SK-N-SH (cell line): ENCODE measurements at regions not wholly inside any gene's neighbourhood (a gene's known extent, or its start where the extent isn't known, plus 50 kb on each side); places are given as distances from the start of the nearest gene placed in this dataset.

ENCODE experiments used
- CTCF ChIA-PET: fragments of 300-600, 350-600 bp; formaldehyde crosslinking; extraction: SDS; loops from one replicate; lab custom pipeline; 2021; lab: Yijun Ruan, JAX
- POLR2A ChIA-PET: fragments of 350-600 bp; sonication (Branson Sonifier 250); formaldehyde crosslinking; extraction: SDS; loops from one replicate; lab custom pipeline; 2020; ENCODE audit warnings: antibody characterized with exemption, inconsistent platforms; lab: Yijun Ruan, JAX
- DNase-seq: peaks from one replicate; pipeline ENCODE4 v3.0.0; 2012
- H2AFZ ChIP-seq: fragments of 200-600 bp; sonication (generic); 2 replicates; pipeline ENCODE4 v1.8.1; 2016; ENCODE audit warnings: antibody characterized with exemption, mild to moderate bottlenecking, low read depth
- H3F3A ChIP-seq: fragments of 200-600 bp; sonication (generic); replicated peaks from 2 replicates; pipeline ENCODE3; 2016; ENCODE audit warnings: antibody characterized with exemption, mild to moderate bottlenecking; ENCODE audit not compliant: insufficient read depth
- H3K27ac ChIP-seq, 2 experiments: fragments of 200-500 bp in 1 of 2; fragments of 200-600 bp in 1 of 2; sonication (Bioruptor generic) in 1 of 2; sonication (generic), shearing (Covaris generic) in 1 of 2; 2 replicates each; pipeline versions ENCODE4 v1.5.1 to v1.6.1; 2014 to 2016; ENCODE audit warnings: low read depth in 2 of 2, inconsistent platforms in 1 of 2, low read length in 1 of 2, mild to moderate bottlenecking in 1 of 2, mixed read lengths in 1 of 2
- H3K27me3 ChIP-seq: fragments of 200-600 bp; sonication (generic), shearing (Covaris generic); 2 replicates; pipeline ENCODE4 v1.6.1; 2016; ENCODE audit warnings: mixed run types; ENCODE audit not compliant: insufficient read depth
- H3K36me3 ChIP-seq, 2 experiments: fragments of 200-500 bp in 1 of 2; fragments of 200-600 bp in 1 of 2; sonication (Bioruptor generic) in 1 of 2; sonication (generic) in 1 of 2; replicated peaks in 1 of 2; 2 replicates each; pipeline versions ENCODE3 to v1.5.1; 2014 to 2016; ENCODE audit warnings: low read length in 1 of 2, mild to moderate bottlenecking in 1 of 2; ENCODE audit not compliant: insufficient read depth in 2 of 2, control insufficient read depth in 1 of 2
- H3K4me1 ChIP-seq, 2 experiments: fragments of 200-500 bp in 1 of 2; fragments of 200-600 bp in 1 of 2; sonication (Bioruptor generic) in 1 of 2; sonication (generic), shearing (Covaris generic) in 1 of 2; 2 replicates each; pipeline versions ENCODE4 v1.5.1 to v1.6.1; 2014 to 2016; ENCODE audit warnings: low read depth in 1 of 2, low read length in 1 of 2, mixed run types in 1 of 2; ENCODE audit not compliant: insufficient read depth in 2 of 2, control insufficient read depth in 1 of 2
- H3K4me2 ChIP-seq: fragments of 200-600 bp; sonication (generic), shearing (Covaris generic); 2 replicates; pipeline ENCODE4 v1.6.1; 2017; ENCODE audit warnings: mixed run types
- H3K4me3 ChIP-seq, 2 experiments: fragments of 200-500 bp in 1 of 2; fragments of 200-600 bp in 1 of 2; sonication (Bioruptor generic) in 1 of 2; sonication (generic), shearing (Covaris generic) in 1 of 2; 2 replicates each; pipeline versions ENCODE4 v1.5.1 to v1.8.1; 2014 to 2016; ENCODE audit warnings: low read depth in 2 of 2, inconsistent platforms in 1 of 2, low read length in 1 of 2, mild to moderate bottlenecking in 1 of 2, mixed read lengths in 1 of 2, moderate library complexity in 1 of 2
- H3K79me2 ChIP-seq: fragments of 200-600 bp; sonication (generic); 2 replicates; pipeline ENCODE4 v1.8.1; 2017; ENCODE audit warnings: mild to moderate bottlenecking; ENCODE audit not compliant: insufficient read depth
- H3K9ac ChIP-seq: fragments of 200-600 bp; sonication (generic); 2 replicates; pipeline ENCODE4 v1.6.1; 2017; ENCODE audit warnings: mixed run types
- H3K9me2 ChIP-seq: fragments of 200-600 bp; sonication (generic); 2 replicates; pipeline ENCODE4 v1.6.1; 2017; ENCODE audit warnings: mixed run types
- H3K9me3 ChIP-seq: fragments of 200-600 bp; sonication (generic); 2 replicates; pipeline ENCODE4 v1.6.1; 2017; ENCODE audit warnings: mixed run types, mild to moderate bottlenecking, moderate library complexity
- H4K20me1 ChIP-seq: fragments of 200-600 bp; sonication (generic); 2 replicates; pipeline ENCODE4 v1.6.1; 2017; ENCODE audit warnings: mild to moderate bottlenecking, mixed run types; ENCODE audit not compliant: insufficient read depth
- CHD2 ChIP-seq: fragments of 150-350 bp; IDR thresholded peaks from 2 replicates; pipeline ENCODE4 v1.6.1; 2018; ENCODE audit warnings: low read length; ENCODE audit not compliant: partially characterized antibody
- CTCF ChIP-seq: fragments of 200-600 bp; sonication (generic); IDR thresholded peaks from 2 replicates; pipeline ENCODE4 v1.6.1; 2017; ENCODE audit warnings: antibody characterized with exemption, mild to moderate bottlenecking, moderate library complexity
- ELF1 ChIP-seq: IDR thresholded peaks from 2 replicates; pipeline ENCODE4 v1.4.0; 2012
- EZH2phosphoT487 ChIP-seq: fragments of 200-600 bp; sonication (generic); IDR thresholded peaks from 2 replicates; pipeline ENCODE4 v1.6.1; 2017; ENCODE audit warnings: low read depth, mixed run types, mild to moderate bottlenecking, antibody characterized with exemption, moderate library complexity, borderline replicate concordance
- FOXJ3 ChIP-seq: sonication (generic); formaldehyde crosslinking; IDR thresholded peaks from 2 replicates; pipeline ENCODE4 v1.5.1; 2020; ENCODE audit warnings: mild to moderate bottlenecking, missing genetic modification reagents
- IRF3 ChIP-seq: fragments of 150-350 bp; IDR thresholded peaks from 2 replicates; pipeline ENCODE4 v1.6.1; 2016; ENCODE audit warnings: mild to moderate bottlenecking, low read depth, low read length
- MAX ChIP-seq: IDR thresholded peaks from 2 replicates; pipeline ENCODE4 v1.4.0; 2012; ENCODE audit warnings: low read depth
- MEF2A ChIP-seq: IDR thresholded peaks from 2 replicates; pipeline ENCODE4 v1.4.0; 2012; ENCODE audit warnings: low read depth, borderline replicate concordance
- MXI1 ChIP-seq: IDR thresholded peaks from 2 replicates; pipeline ENCODE4 v1.6.1; 2012; ENCODE audit warnings: mild to moderate bottlenecking, low read depth, low read length, improper control_type of control experiment
- NRF1 ChIP-seq: IDR thresholded peaks from 2 replicates; pipeline ENCODE4 v1.6.1; 2012; ENCODE audit warnings: low read depth, mild to moderate bottlenecking, low read length
- POLR2AphosphoS5 ChIP-seq: IDR thresholded peaks from 2 replicates; pipeline ENCODE4 v1.6.1; 2012; ENCODE audit warnings: low read depth, low read length
- RAD21 ChIP-seq: IDR thresholded peaks from 2 replicates; pipeline ENCODE4 v1.6.1; 2012; ENCODE audit warnings: mild to moderate bottlenecking, low read length
- RCOR1 ChIP-seq: fragments of 150-350 bp; IDR thresholded peaks from 2 replicates; pipeline ENCODE4 v1.6.1; 2017; ENCODE audit warnings: antibody characterized with exemption, low read length
- REST ChIP-seq: IDR thresholded peaks from 2 replicates; pipeline ENCODE4 v1.6.1; 2012; ENCODE audit warnings: mild to moderate bottlenecking, low read depth, low read length, moderate library complexity
- RFX5 ChIP-seq: IDR thresholded peaks from 2 replicates; pipeline ENCODE4 v1.6.1; 2012; ENCODE audit warnings: mild to moderate bottlenecking, improper control_type of control experiment, low read length
- RXRA ChIP-seq: IDR thresholded peaks from 2 replicates; pipeline ENCODE4 v1.4.0; 2012; ENCODE audit warnings: low read depth, mild to moderate bottlenecking, borderline replicate concordance
- SIN3A ChIP-seq: IDR thresholded peaks from 2 replicates; pipeline ENCODE4 v1.6.1; 2012; ENCODE audit warnings: low read depth, mild to moderate bottlenecking, low read length, moderate library complexity, borderline replicate concordance
- SMC3 ChIP-seq: IDR thresholded peaks from 2 replicates; pipeline ENCODE4 v1.6.1; 2012; ENCODE audit warnings: low read depth, low read length, improper control_type of control experiment
- TAF1 ChIP-seq: IDR thresholded peaks from 2 replicates; pipeline ENCODE4 v1.6.1; 2012; ENCODE audit warnings: low read depth, mild to moderate bottlenecking, low read length, moderate library complexity, borderline replicate concordance
- USF1 ChIP-seq: IDR thresholded peaks from 2 replicates; pipeline ENCODE4 v1.4.0; 2012; ENCODE audit warnings: low read depth, borderline replicate concordance
- WGBS: methylation state at CpG from one replicate; pipeline ENCODE4 v1.1.6; 2017; ENCODE audit warnings: low lambda C conversion rate; 5-methylcytosine and 5-hydroxymethylcytosine counted together
- TF ChIP-seq, protein P1 (sequence below): IDR thresholded peaks from 2 replicates; pipeline ENCODE4 v1.4.0; 2012; ENCODE audit warnings: low read depth, borderline replicate concordance

GRCh38 chr16:86929057-86929871 is 350.9 kb downstream of the FOXL1 start:
- 33% methylated on average over 41 of the region's 45 CpGs for whole genome bisulfite sequencing
- CTCF ChIA-PET = no interaction called here
- no peaks in the 10 kb centered on the region for H4K20me1 ChIP-seq
- peak overlapping the region in 1 of 2 experiments; percentile 86; a peak in 2 of 4 replicates for H3K27ac ChIP-seq
- no peak for DNase-seq
- H3K4me2 ChIP-seq = peak overlapping the region; percentile 66
- 0 out of 2 replicates have a peak, but pooled peaks cover 3% of the 10 kb centered on the region for H3K79me2 ChIP-seq
- H3K4me3 ChIP-seq = no peak overlapping the region; a peak in 1 of 4 replicates
- H3K9ac ChIP-seq = peak overlapping the region; percentile 56
- H2AFZ ChIP-seq = peak overlapping the region; percentile 63
- no peaks in the 10 kb centered on the region for H3K27me3 ChIP-seq
- peaks cover 49% of the 10 kb centered on the region for H3F3A ChIP-seq
- H3K4me1 ChIP-seq = peaks cover 0 to 40% of the 10 kb centered on the region in 2 experiments; a peak in 2 of 4 replicates
- H3K9me2 ChIP-seq = no peaks in the 10 kb centered on the region
- H3K9me3 ChIP-seq = no peaks in the 10 kb centered on the region
- POLR2A ChIA-PET = no interaction called here
- H3K36me3 ChIP-seq = no peaks in the 10 kb centered on the region
- no peak for TF ChIP-seq RFX5
- no peak for TF ChIP-seq POLR2AphosphoS5
- no peak for TF ChIP-seq EZH2phosphoT487
- TF ChIP-seq TAF1 = no peak
- no peak for TF ChIP-seq MXI1
- no peak for TF ChIP-seq RCOR1
- TF ChIP-seq SMC3 = no peak
- no peak for TF ChIP-seq CTCF
- peak; percentile 76; the same call in 1 of the 2 replicates for TF ChIP-seq REST
- TF ChIP-seq, protein P1, sequence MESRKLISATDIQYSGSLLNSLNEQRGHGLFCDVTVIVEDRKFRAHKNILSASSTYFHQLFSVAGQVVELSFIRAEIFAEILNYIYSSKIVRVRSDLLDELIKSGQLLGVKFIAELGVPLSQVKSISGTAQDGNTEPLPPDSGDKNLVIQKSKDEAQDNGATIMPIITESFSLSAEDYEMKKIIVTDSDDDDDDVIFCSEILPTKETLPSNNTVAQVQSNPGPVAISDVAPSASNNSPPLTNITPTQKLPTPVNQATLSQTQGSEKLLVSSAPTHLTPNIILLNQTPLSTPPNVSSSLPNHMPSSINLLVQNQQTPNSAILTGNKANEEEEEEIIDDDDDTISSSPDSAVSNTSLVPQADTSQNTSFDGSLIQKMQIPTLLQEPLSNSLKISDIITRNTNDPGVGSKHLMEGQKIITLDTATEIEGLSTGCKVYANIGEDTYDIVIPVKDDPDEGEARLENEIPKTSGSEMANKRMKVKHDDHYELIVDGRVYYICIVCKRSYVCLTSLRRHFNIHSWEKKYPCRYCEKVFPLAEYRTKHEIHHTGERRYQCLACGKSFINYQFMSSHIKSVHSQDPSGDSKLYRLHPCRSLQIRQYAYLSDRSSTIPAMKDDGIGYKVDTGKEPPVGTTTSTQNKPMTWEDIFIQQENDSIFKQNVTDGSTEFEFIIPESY = peak; percentile 34; the same call in 1 of the 2 replicates
- TF ChIP-seq MAX = peak; percentile 64
- TF ChIP-seq RAD21 = no peak
- TF ChIP-seq NRF1 = no peak
- no peak for TF ChIP-seq FOXJ3 (CRISPR knock-in tag)
- TF ChIP-seq CHD2 = no peak
- TF ChIP-seq ELF1 = 0 out of 2 replicates have a peak, but pooled peaks have one; percentile 48
- no peak for TF ChIP-seq SIN3A
- no peak for TF ChIP-seq MEF2A
- TF ChIP-seq USF1 = no peak
- 0 out of 2 replicates have a peak, but pooled peaks have one; percentile 61 for TF ChIP-seq RXRA
- TF ChIP-seq IRF3 = no peak
